Stomach (tissue), 4 donors: ENCODE measurements at regions not wholly inside any gene's neighbourhood (a gene's known extent, or its start where the extent isn't known, plus 50 kb on each side); places are given as distances from the start of the nearest gene placed in this dataset.

Experiments used
- POLR2AphosphoS5 ChIP-seq, 3 donors: sonication (generic); formaldehyde crosslinking; IDR thresholded peaks; one replicate each; pipeline ENCODE4 v1.6.1; 2016; ENCODE audit warnings: antibody characterized with exemption in 3 of 3
- TF ChIP-seq, protein P1 (sequence below), 7 experiments: fragments of 450-650 bp in 4 of 7; fragments of 200-600 bp in 3 of 7; sonication (generic) in 3 of 7; IDR thresholded peaks; one replicate each; pipeline ENCODE4 v1.5.1; 2016 to 2019; ENCODE audit warnings: antibody characterized with exemption in 7 of 7, control low read depth in 2 of 7, mild to moderate bottlenecking in 1 of 7

DNA sequence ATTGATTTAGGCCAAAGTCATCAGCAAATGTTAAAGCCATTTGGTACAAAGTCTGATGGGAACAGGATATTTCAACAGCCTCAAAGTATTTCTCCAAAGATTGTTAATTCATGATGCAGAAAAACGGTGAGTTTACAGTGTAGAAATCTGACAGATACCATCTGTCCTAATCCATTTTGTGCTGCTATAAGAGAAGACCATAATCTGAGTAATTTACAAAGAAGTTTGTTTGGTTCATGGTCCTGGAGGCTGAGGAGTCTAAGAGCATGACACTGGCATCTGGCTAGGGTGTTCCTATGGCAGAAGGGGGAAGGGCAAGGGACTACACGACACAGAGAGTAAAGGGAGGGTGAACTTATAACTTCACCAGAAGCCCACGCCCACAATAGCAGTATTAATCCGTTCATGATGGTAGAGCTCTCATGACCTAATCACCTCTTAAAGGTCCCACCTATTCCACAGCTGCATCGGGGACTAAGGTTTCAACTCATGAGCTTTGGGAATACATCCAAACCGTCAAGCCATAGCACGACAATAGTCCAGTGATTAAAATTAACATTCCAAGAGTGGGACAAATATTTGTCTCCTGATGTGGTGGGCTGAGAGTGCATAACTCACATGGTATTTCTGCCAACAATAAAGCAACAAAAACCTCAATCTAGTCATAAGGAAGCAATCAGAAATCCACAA, 298.6 kb upstream of the AKR1E2 start:
- TF ChIP-seq, protein P1, sequence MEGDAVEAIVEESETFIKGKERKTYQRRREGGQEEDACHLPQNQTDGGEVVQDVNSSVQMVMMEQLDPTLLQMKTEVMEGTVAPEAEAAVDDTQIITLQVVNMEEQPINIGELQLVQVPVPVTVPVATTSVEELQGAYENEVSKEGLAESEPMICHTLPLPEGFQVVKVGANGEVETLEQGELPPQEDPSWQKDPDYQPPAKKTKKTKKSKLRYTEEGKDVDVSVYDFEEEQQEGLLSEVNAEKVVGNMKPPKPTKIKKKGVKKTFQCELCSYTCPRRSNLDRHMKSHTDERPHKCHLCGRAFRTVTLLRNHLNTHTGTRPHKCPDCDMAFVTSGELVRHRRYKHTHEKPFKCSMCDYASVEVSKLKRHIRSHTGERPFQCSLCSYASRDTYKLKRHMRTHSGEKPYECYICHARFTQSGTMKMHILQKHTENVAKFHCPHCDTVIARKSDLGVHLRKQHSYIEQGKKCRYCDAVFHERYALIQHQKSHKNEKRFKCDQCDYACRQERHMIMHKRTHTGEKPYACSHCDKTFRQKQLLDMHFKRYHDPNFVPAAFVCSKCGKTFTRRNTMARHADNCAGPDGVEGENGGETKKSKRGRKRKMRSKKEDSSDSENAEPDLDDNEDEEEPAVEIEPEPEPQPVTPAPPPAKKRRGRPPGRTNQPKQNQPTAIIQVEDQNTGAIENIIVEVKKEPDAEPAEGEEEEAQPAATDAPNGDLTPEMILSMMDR (IDR thresholded peaks at IDR 0.05): no peak
- no peak for TF ChIP-seq POLR2AphosphoS5 (IDR thresholded peaks at IDR 0.05)
